SK-N-MC (cell line): ENCODE measurements at regions not wholly inside any gene's neighbourhood (a gene's known extent, or its start where the extent isn't known, plus 50 kb on each side); places are given as distances from the start of the nearest gene placed in this dataset.

Source experiments
- EZH2 ChIP-seq: fragments of 200-600 bp; sonication (generic); IDR thresholded peaks from one replicate; pipeline ENCODE4 v1.6.1; 2017; ENCODE audit warnings: antibody characterized with exemption
- FOXP2 ChIP-seq: optimal IDR thresholded peaks from 2 replicates; pipeline ENCODE3; 2011; ENCODE audit warnings: mild to moderate bottlenecking, moderate library complexity; ENCODE audit not compliant: insufficient read depth; ENCODE audit errors: extremely low read length, control extremely low read depth

DNA sequence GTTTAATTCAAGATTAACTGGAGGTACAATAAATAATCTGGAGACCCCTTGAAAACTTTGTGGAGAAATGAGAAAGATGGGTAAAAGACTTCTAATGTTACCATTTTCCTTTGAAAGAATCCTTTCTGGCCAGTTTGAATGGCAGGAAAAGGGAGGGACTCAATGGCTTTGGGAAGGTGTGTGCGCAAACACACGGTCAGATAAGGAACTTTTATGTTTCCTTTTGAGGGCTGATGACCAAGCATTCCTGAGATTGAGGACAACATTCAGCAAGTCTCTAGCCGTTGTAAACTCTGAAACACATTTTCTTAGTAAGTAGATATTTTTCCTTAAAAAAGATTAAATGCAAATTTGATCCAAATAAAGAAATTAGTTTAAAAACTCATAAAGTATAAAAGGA is 909.7 kb upstream of the TENM4 start:
- TF ChIP-seq EZH2: no peak
- no peak for TF ChIP-seq FOXP2
